Activated effector memory CD4-positive, alpha-beta T cell treated with anti-CD3 and anti-CD28 coated beads, Interleukin-2, amount 50 U/mL, for 16 hours (primary cell): ENCODE measurements at regions not wholly inside any gene's neighbourhood (a gene's known extent, or its start where the extent isn't known, plus 50 kb on each side); places are given as distances from the start of the nearest gene placed in this dataset.
"Not testable (repeated sequence)": the region's sequence is repeated elsewhere in the genome, so short reads cannot be mapped to it uniquely, and the experiment has no call there.

ENCODE experiments used
- DNase-seq: peaks from one replicate; pipeline ENCODE4 v3.0.0-alpha.2; 2020

- no peak for DNase-seq
Observed at GRCh38 chr4:154983714-154984113, 202.6 kb downstream of the RBM46 start.

GRCh38 chr4:154984148-154984547, 203.1 kb downstream of the RBM46 start:
- DNase-seq: no peak

- no peak for DNase-seq
Observed at GRCh38 chr4:154984616-154985015, 203.5 kb downstream of the RBM46 start.

GRCh38 chr4:154985673-154986072, 204.6 kb downstream of the RBM46 start:
- DNase-seq: no peak

GRCh38 chr4:154988511-154988910, 207.4 kb downstream of the RBM46 start:
- DNase-seq: no peak

GRCh38 chr4:154989511-154989910, 208.4 kb downstream of the RBM46 start:
- no peak for DNase-seq

- DNase-seq: not testable (repeated sequence)
Observed at GRCh38 chr4:154997866-154998265, 210.6 kb upstream of the NPY2R start.

GRCh38 chr4:154998284-154998683, 210.2 kb upstream of the NPY2R start:
- no peak for DNase-seq

- DNase-seq: no peak
Observed at GRCh38 chr4:154998773-154999172, 209.7 kb upstream of the NPY2R start.

- no peak for DNase-seq
Observed at GRCh38 chr4:154999950-155000578, 208.4 kb upstream of the NPY2R start.

GRCh38 chr4:155001251-155001650, 207.2 kb upstream of the NPY2R start:
- no peak for DNase-seq

- DNase-seq: no peak
Observed at GRCh38 chr4:155005395-155006090, 202.9 kb upstream of the NPY2R start.

GRCh38 chr4:155007660-155008176, 200.7 kb upstream of the NPY2R start:
- no peak for DNase-seq

GRCh38 chr4:155008389-155008788, 200.0 kb upstream of the NPY2R start:
- DNase-seq: no peak

- DNase-seq: no peak
Observed at GRCh38 chr4:155009288-155009687, 199.1 kb upstream of the NPY2R start.

- DNase-seq: no peak
Observed at GRCh38 chr4:155010376-155010775, 198.1 kb upstream of the NPY2R start.

- DNase-seq: no peak
Observed at GRCh38 chr4:155011163-155011780, 197.2 kb upstream of the NPY2R start.

GRCh38 chr4:155012469-155012868, 196.0 kb upstream of the NPY2R start:
- DNase-seq: no peak

- DNase-seq: no peak
Observed at GRCh38 chr4:155017426-155017825, 191.0 kb upstream of the NPY2R start.

- DNase-seq: no peak
Observed at GRCh38 chr4:155025762-155026457, 182.5 kb upstream of the NPY2R start.

GRCh38 chr4:155026715-155027114, 181.7 kb upstream of the NPY2R start:
- no peak for DNase-seq

- DNase-seq: no peak
Observed at GRCh38 chr4:155032521-155033229, 175.8 kb upstream of the NPY2R start.

- DNase-seq: no peak
Observed at GRCh38 chr4:155033604-155034003, 174.8 kb upstream of the NPY2R start.
